Middle frontal gyrus (tissue), 1 donor: ENCODE measurements at regions not wholly inside any gene's neighbourhood (a gene's known extent, or its start where the extent isn't known, plus 50 kb on each side); places are given as distances from the start of the nearest gene placed in this dataset.
"Not testable (repeated sequence)": the region's sequence is repeated elsewhere in the genome, so short reads cannot be mapped to it uniquely, and the experiment has no call there.

Experiments
- DNase-seq: peaks from one replicate; pipeline ENCODE4 v3.0.0-alpha.2; 2015; ENCODE audit warnings: low spot score; ENCODE audit errors: extremely low spot score

- no peak for DNase-seq
Measured at GRCh38 chr7:24432677-24433076, 140.6 kb upstream of the PALS2 start.

- no peak for DNase-seq
Measured at GRCh38 chr7:24434972-24435371, 138.3 kb upstream of the PALS2 start.

GRCh38 chr7:24436131-24436920, 136.9 kb upstream of the PALS2 start:
- no peak for DNase-seq

- no peak for DNase-seq
Measured at GRCh38 chr7:24438232-24438631, 135.0 kb upstream of the PALS2 start.

GRCh38 chr7:24439104-24439503, 134.1 kb upstream of the PALS2 start:
- not testable (repeated sequence) for DNase-seq

GRCh38 chr7:24440892-24441291, 132.4 kb upstream of the PALS2 start:
- no peak for DNase-seq

- no peak for DNase-seq
Measured at GRCh38 chr7:24441314-24442027, 131.8 kb upstream of the PALS2 start.

- no peak for DNase-seq
Measured at GRCh38 chr7:24442170-24442777, 131.0 kb upstream of the PALS2 start.

- no peak for DNase-seq
Measured at GRCh38 chr7:24444666-24445440, 128.4 kb upstream of the PALS2 start.

GRCh38 chr7:24448038-24448437, 125.2 kb upstream of the PALS2 start:
- DNase-seq = no peak

- not testable (repeated sequence) for DNase-seq
Measured at GRCh38 chr7:24449416-24449815, 123.8 kb upstream of the PALS2 start.

- no peak for DNase-seq
Measured at GRCh38 chr7:24455813-24456525, 117.3 kb upstream of the PALS2 start.

GRCh38 chr7:24456526-24457218, 116.6 kb upstream of the PALS2 start:
- DNase-seq = no peak

- no peak for DNase-seq
Measured at GRCh38 chr7:24457219-24457558, 116.1 kb upstream of the PALS2 start.

GRCh38 chr7:24462117-24462516, 111.1 kb upstream of the PALS2 start:
- DNase-seq = no peak

GRCh38 chr7:24462984-24463383, 110.3 kb upstream of the PALS2 start:
- DNase-seq = no peak

GRCh38 chr7:24463474-24463873, 109.8 kb upstream of the PALS2 start:
- no peak for DNase-seq

GRCh38 chr7:24464861-24465260, 108.4 kb upstream of the PALS2 start:
- no peak for DNase-seq

- no peak for DNase-seq
Measured at GRCh38 chr7:24466168-24466768, 107.0 kb upstream of the PALS2 start.

- DNase-seq = no peak
Measured at GRCh38 chr7:24469118-24469517, 104.1 kb upstream of the PALS2 start.
